Right lobe of liver (tissue), 6 donors: ENCODE measurements at regions not wholly inside any gene's neighbourhood (a gene's known extent, or its start where the extent isn't known, plus 50 kb on each side); places are given as distances from the start of the nearest gene placed in this dataset.

ENCODE experiments used
- ATAC-seq, 4 donors: fragments of 200-7000 bp; cut with Tn5 transposase; one replicate each; pipeline ENCODE4 v1.9.1; 2020; ENCODE audit warnings: mild to moderate bottlenecking in 4 of 4, moderate library complexity in 4 of 4
- DNase-seq, 3 donors: peaks; one replicate each; pipeline ENCODE4 v3.0.0-alpha.2; 2020
- H3K27ac ChIP-seq, 3 donors: fragments of 200-600 bp; one replicate each; pipeline ENCODE4 v1.8.0; 2022
- H3K27me3 ChIP-seq, 2 donors: fragments of 200-600 bp; one replicate each; pipeline ENCODE4 v1.8.0; 2022
- H3K36me3 ChIP-seq, 4 donors: fragments of 200-600 bp; sonication (generic) in 1 of 4; one replicate each; pipeline versions ENCODE4 v1.5.1 to v1.8.0; 2017 to 2022; ENCODE audit warnings: control low read depth in 1 of 4
- H3K4me1 ChIP-seq, 4 donors: fragments of 200-600 bp; sonication (generic) in 1 of 4; one replicate each; pipeline versions ENCODE4 v1.5.1 to v1.8.0; 2017 to 2022; ENCODE audit warnings: control low read depth in 1 of 4
- H3K4me3 ChIP-seq, 3 donors: fragments of 200-600 bp; one replicate each; pipeline ENCODE4 v1.8.0; 2022
- H3K9me3 ChIP-seq, 4 donors: fragments of 200-600 bp; sonication (generic) in 1 of 4; one replicate each; pipeline versions ENCODE4 v1.5.1 to v1.8.0; 2017 to 2022; ENCODE audit warnings: control low read depth in 1 of 4
- POLR2A ChIP-seq: fragments of 450-650 bp; IDR thresholded peaks from one replicate; pipeline ENCODE4 v1.6.1; 2017; ENCODE audit warnings: antibody characterized with exemption, mild to moderate bottlenecking
- WGBS: methylation state at CpG from one replicate; pipeline ENCODE4 v1.1.6; 2018; ENCODE audit warnings: low coverage, low lambda C conversion rate; ENCODE audit not compliant: insufficient coverage; ENCODE audit errors: missing lambda C conversion rate; 5-methylcytosine and 5-hydroxymethylcytosine counted together
- intact Hi-C, 2 donors: fragments of 100-400 bp; cut with DNase I; formaldehyde crosslinking; loops; one replicate each; pipeline versions ENCODE4 v1.11.2 to v1.14.1; 2022
- TF ChIP-seq, protein P1 (sequence below), 4 donors: fragments of 200-600 bp in 3 of 4; fragments of 450-650 bp in 1 of 4; IDR thresholded peaks; one replicate each; pipeline versions ENCODE4 v1.5.1 to v1.8.0; 2016 to 2022; ENCODE audit warnings: antibody characterized with exemption in 4 of 4, mild to moderate bottlenecking in 2 of 4
- donor health status: DM: no; HTN: yes; CAD: no.
- donor health status: DM: no; HTN: no; CAD: no.
- donor health status: DM: no; HTN: no; CAD: no.
- donor health status: DM: no; HTN: yes; CAD: no.
- donor health status: DM: no; HTN: yes; CAD: no.

DNA sequence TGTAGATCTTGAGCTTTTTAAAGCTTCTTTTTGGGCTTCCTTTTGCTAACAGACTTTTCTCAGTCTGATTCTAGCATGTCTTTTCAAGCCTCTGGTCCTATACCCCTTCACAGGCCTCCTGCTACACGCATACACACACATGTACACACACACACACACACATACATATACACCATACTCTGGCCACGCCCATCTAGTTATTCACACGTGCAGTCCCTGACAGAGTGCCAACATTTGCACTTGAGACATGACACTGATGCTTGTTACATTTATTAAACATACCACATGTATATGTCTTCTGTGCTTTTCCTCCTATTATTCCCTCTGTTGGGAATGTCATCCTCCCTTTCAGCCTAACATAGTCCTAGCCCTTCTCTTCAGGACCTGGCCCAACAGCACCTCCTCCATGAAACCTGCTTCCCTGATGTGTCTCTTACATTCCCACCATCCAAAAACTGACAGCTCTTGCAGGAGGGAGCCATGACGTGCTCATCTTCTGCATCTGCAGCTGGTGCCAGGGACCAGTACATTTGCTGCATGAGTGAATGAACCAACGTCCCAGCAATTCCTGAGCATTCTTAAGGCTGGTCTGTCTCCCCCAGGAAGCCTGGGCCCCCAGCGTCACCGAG is 222.1 kb downstream of the ARHGAP12 start:
- TF ChIP-seq, protein P1, sequence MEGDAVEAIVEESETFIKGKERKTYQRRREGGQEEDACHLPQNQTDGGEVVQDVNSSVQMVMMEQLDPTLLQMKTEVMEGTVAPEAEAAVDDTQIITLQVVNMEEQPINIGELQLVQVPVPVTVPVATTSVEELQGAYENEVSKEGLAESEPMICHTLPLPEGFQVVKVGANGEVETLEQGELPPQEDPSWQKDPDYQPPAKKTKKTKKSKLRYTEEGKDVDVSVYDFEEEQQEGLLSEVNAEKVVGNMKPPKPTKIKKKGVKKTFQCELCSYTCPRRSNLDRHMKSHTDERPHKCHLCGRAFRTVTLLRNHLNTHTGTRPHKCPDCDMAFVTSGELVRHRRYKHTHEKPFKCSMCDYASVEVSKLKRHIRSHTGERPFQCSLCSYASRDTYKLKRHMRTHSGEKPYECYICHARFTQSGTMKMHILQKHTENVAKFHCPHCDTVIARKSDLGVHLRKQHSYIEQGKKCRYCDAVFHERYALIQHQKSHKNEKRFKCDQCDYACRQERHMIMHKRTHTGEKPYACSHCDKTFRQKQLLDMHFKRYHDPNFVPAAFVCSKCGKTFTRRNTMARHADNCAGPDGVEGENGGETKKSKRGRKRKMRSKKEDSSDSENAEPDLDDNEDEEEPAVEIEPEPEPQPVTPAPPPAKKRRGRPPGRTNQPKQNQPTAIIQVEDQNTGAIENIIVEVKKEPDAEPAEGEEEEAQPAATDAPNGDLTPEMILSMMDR (IDR thresholded peaks at IDR 0.05) = no peak
- TF ChIP-seq POLR2A = no peak
- DNase-seq (no peak), ATAC-seq (no peak)
- Histone ChIP-seq H3K9me3 (peaks cover 0 to 6% (median 0%) of the 10 kb centered on the region in 4 donors), H3K4me1 (peaks cover 0 to 4% (median 0%) of the 10 kb centered on the region in 4 donors), H3K36me3 (no peaks in the 10 kb centered on the region), H3K4me3 (no peak overlapping the region), H3K27ac (peak overlapping the region; percentile 29 to 70 (median 63)), H3K27me3 (no peaks in the 10 kb centered on the region)
- 49% methylated on average over 6 of the region's 7 CpGs for WGBS
- intact Hi-C loops = loop anchor here in 1 of 2 donors (5.0 kb wide), 1 partner anchor 66 kb away; no protein-coding TSS in a partner anchor

DNA sequence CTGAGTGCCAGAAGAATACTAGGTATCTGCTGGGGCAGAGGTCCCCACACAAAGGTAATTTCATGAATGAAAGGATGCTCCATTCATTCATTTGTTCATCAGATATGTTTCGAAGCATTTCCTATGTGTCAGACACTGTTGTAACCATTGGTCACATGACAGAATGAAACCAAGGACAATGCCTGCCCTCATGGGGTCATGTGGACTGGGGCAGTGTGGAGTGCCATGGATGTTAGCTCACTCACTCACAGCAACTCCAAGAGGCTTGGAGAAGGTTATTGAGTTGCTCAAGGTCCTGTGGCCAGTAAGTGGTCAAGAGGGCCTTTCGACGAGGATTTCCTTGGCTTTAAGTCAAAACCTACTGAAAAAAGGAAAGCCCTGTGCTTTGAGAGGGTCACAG is 223.5 kb downstream of the ARHGAP12 start:
- no peaks in the 10 kb centered on the region for H3K36me3 ChIP-seq
- no peak overlapping the region for H3K27ac ChIP-seq
- no peak for TF ChIP-seq POLR2A
- TF ChIP-seq, protein P1 (IDR thresholded peaks at IDR 0.05) = no peak
- intact Hi-C loops = loop anchor here in 1 of 2 donors (5.0 kb wide), 1 partner anchor 67 kb away; no protein-coding TSS in a partner anchor
- H3K9me3 ChIP-seq = no peaks in the 10 kb centered on the region
- DNase-seq (no peak), ATAC-seq (no peak)
- no peak overlapping the region for H3K4me3 ChIP-seq
- H3K27me3 ChIP-seq = no peaks in the 10 kb centered on the region
- WGBS = 83% methylated on average over 1 of the region's 3 CpGs
- peaks cover 0 to 4% (median 0%) of the 10 kb centered on the region in 4 donors for H3K4me1 ChIP-seq

DNA sequence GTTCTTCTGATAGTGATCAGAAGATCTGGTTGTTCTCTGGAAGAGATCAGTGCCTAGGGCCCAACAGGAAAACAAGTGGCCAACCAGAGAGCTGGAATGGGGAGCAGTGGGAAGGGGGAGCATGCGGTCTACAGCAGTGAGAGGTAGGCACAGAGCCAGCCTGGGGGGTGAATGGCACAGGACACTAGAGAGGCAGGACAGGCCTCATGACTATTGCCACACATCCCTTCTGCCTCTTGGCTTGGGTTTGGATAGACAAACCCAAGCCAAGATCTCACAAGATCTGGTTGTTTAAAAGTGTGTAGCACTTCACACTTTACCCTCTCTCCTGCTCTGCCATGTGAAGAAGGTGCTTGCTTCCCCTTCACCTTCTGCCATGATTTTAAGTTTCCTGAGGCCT is 224.4 kb downstream of the ARHGAP12 start:
- Histone ChIP-seq H3K27ac (no peak overlapping the region), H3K36me3 (no peaks in the 10 kb centered on the region), H3K9me3 (no peaks in the 10 kb centered on the region), H3K27me3 (no peaks in the 10 kb centered on the region), H3K4me1 (peaks cover 0 to 4% (median 0%) of the 10 kb centered on the region in 4 donors), H3K4me3 (no peak overlapping the region)
- no peak for DNase-seq
- intact Hi-C loops = no loop called here
- ATAC-seq = peak in 1 of 4 donors; percentile 6
- WGBS = no CpG with 5 or more reads among the region's 1 CpG
- TF ChIP-seq, protein P1 (IDR thresholded peaks at IDR 0.05) = no peak
- no peak for TF ChIP-seq POLR2A

DNA sequence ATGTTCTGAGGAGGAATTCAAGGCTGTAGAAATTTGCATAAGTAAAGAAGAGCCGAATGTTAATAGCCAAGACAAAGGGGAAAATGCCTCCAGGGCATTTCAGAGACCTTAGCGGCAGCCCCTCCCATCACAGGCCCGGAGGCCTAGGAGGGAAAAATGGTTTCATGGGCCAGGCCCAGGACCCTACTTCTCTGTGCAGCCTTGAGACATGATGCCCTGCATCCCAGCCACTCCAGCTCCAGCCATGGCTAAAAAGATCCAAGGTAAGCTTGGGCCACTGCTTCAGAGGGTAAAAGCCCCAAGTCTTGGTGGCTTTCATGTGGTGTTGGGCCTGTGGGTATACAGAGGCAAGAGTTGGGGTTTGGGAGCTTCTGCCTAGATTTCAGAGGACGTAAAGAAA is 225.7 kb downstream of the ARHGAP12 start:
- 58% methylated on average over 4 of the region's 4 CpGs for WGBS
- intact Hi-C loops = no loop called here

More for the DNA sequence above, 225.7 kb downstream of the ARHGAP12 start:
- Histone ChIP-seq H3K4me3 (no peak overlapping the region), H3K9me3 (no peaks in the 10 kb centered on the region), H3K4me1 (peaks cover 0 to 4% (median 0%) of the 10 kb centered on the region in 4 donors), H3K36me3 (no peaks in the 10 kb centered on the region), H3K27ac (no peak overlapping the region), H3K27me3 (no peaks in the 10 kb centered on the region)
- ATAC-seq = no peak
- TF ChIP-seq POLR2A = no peak
- TF ChIP-seq, protein P1 (IDR thresholded peaks at IDR 0.05) = no peak
- no peak for DNase-seq
